GM06990 (cell line): ENCODE measurements at regions not wholly inside any gene's neighbourhood (a gene's known extent, or its start where the extent isn't known, plus 50 kb on each side); places are given as distances from the start of the nearest gene placed in this dataset.

Experiments used
- DNase-seq: peaks from one replicate; pipeline ENCODE4 v3.0.0-alpha.2; 2011; ENCODE audit not compliant: insufficient read length; ENCODE audit errors: extremely low read depth
- H3K27me3 ChIP-seq: replicated peaks from 2 replicates; pipeline ENCODE4 v1.6.0; 2011; ENCODE audit warnings: low read length; ENCODE audit not compliant: control insufficient read depth, insufficient read depth
- H3K36me3 ChIP-seq: 2 replicates; pipeline ENCODE4 v1.5.1; 2011; ENCODE audit warnings: low read length; ENCODE audit not compliant: control insufficient read depth, insufficient read depth
- H3K4me3 ChIP-seq: replicated peaks from 2 replicates; pipeline ENCODE4 v1.5.1; 2011; ENCODE audit warnings: low read depth, mild to moderate bottlenecking, control low read depth, low read length
- TF ChIP-seq, protein P1 (sequence below): IDR thresholded peaks from 2 replicates; pipeline ENCODE4 v1.5.1; 2011; ENCODE audit warnings: low read length, control low read depth, mild to moderate bottlenecking, inconsistent platforms; ENCODE audit not compliant: insufficient read depth, poor library complexity, severe bottlenecking

DNA sequence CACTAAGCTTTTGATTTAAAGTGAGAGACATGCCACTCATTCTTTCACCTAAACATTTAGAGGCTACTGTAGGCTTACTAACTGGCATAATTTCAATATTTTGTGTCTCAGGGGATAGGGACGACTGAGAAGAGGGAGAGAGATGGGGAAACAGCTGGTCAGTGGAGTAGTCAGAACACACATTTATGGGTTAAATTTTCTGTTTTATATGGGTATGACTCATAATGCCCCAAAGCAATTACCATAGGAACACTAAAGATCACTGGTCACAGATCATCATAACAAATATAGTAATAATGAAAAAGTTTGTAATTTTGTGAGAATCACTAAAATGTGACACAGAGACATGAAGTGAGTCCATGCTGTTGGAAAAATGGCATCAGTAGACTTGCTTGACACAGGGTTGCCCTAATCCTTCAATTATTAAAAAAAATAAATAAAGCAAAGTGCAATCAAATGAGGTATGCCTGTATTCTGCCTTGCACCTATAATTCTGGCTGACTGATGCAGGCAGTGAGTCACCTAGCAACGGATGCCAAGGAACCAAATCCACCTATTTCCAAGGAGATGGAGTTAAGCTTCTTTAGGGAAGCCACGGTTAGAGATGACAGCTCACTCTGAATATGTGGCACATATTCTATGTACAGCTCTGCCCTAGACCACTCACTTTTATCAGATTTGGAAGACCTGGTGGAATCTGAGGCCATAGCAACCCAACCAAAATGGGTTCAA, 166.1 kb downstream of the MARCHF11 start:
- no peaks in the 10 kb centered on the region for H3K36me3 ChIP-seq
- no peak for DNase-seq
- no peaks in the 10 kb centered on the region for H3K27me3 ChIP-seq
- H3K4me3 ChIP-seq, result no peak overlapping the region
- TF ChIP-seq, protein P1, sequence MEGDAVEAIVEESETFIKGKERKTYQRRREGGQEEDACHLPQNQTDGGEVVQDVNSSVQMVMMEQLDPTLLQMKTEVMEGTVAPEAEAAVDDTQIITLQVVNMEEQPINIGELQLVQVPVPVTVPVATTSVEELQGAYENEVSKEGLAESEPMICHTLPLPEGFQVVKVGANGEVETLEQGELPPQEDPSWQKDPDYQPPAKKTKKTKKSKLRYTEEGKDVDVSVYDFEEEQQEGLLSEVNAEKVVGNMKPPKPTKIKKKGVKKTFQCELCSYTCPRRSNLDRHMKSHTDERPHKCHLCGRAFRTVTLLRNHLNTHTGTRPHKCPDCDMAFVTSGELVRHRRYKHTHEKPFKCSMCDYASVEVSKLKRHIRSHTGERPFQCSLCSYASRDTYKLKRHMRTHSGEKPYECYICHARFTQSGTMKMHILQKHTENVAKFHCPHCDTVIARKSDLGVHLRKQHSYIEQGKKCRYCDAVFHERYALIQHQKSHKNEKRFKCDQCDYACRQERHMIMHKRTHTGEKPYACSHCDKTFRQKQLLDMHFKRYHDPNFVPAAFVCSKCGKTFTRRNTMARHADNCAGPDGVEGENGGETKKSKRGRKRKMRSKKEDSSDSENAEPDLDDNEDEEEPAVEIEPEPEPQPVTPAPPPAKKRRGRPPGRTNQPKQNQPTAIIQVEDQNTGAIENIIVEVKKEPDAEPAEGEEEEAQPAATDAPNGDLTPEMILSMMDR, result no peak

GRCh38 chr5:16009256-16009655, 170.3 kb downstream of the MARCHF11 start:
- no peaks in the 10 kb centered on the region for H3K36me3 ChIP-seq
- no peaks in the 10 kb centered on the region for H3K27me3 ChIP-seq
- no peak overlapping the region for H3K4me3 ChIP-seq
- no peak for DNase-seq
- TF ChIP-seq, protein P1, result no peak

DNA sequence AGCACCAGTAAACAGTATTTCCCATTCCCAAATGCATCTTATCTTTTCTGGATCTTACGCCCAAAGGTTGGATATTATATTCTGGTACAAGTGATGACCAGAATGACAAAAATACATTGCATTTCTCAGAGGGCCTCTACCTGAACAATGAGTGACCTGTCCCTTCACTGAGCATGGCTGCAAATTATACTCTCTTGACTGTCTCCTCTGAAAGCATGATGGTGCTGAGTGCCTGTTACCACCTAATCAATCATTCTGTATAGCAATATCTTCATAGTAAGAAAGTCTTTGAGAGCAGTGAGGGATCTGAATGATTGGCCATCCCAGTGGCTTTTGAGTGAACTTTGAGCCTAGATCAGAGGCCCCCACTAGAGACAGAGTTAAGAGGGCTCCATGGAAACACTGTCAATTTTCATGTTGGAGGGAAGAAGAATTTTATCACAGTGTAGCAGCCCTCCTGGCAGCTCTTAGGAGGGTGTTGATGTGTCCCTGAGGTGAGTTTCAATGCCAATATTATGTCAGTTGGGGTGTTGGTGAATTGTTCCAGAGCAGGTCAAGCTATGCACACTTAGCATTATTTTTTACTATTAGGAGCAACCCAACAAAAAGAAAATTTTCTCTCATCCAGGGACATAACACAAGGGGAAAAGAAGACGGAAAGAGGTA, 171.7 kb downstream of the MARCHF11 start:
- TF ChIP-seq, protein P1, result no peak

GRCh38 chr5:16005225-16005624, 174.4 kb downstream of the MARCHF11 start:
- Histone ChIP-seq H3K36me3 (no peaks in the 10 kb centered on the region), H3K4me3 (no peak overlapping the region), H3K27me3 (no peaks in the 10 kb centered on the region)
- no peak for DNase-seq
- TF ChIP-seq, protein P1, result no peak

More for the DNA sequence above, 171.7 kb downstream of the MARCHF11 start:
- Histone ChIP-seq H3K4me3 (no peak overlapping the region), H3K27me3 (no peaks in the 10 kb centered on the region), H3K36me3 (no peaks in the 10 kb centered on the region)
- DNase-seq, result no peak

- Histone ChIP-seq H3K36me3 (no peaks in the 10 kb centered on the region), H3K4me3 (no peak overlapping the region), H3K27me3 (no peaks in the 10 kb centered on the region)
- no peak for DNase-seq
- TF ChIP-seq, protein P1, result no peak
Observed at GRCh38 chr5:16000056-16000455, 179.5 kb downstream of the MARCHF11 start.
